HG03378 (cell line): ENCODE measurements at regions not wholly inside any gene's neighbourhood (a gene's known extent, or its start where the extent isn't known, plus 50 kb on each side); places are given as distances from the start of the nearest gene placed in this dataset.

Experiments used
- ATAC-seq: cut with Tn5 transposase; IDR thresholded peaks from one replicate; pipeline ENCODE4 v1.9.1; 2021; ENCODE audit warnings: mild to moderate bottlenecking, moderate library complexity; ENCODE audit not compliant: unreplicated experiment

DNA sequence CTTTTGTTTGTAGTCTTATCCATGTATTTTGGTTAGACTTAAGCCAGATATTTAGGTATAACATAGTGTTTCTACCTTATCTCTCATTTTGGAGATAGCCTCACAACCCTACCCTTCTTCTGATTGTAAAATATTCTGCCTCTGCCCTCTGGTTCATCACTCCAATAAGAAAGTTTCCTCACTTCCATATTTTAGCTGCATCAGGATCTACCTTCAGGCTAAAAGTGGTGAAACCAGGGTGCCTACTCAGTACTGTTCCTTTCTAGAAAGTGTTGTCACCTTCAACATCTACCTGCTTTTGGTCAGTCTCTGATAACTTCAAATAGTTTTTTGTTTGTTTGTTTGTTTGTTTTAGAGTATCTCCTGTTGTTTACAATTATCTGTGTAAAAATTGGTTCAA is 294.6 kb downstream of the ANXA1 start:
- no peak for ATAC-seq

DNA sequence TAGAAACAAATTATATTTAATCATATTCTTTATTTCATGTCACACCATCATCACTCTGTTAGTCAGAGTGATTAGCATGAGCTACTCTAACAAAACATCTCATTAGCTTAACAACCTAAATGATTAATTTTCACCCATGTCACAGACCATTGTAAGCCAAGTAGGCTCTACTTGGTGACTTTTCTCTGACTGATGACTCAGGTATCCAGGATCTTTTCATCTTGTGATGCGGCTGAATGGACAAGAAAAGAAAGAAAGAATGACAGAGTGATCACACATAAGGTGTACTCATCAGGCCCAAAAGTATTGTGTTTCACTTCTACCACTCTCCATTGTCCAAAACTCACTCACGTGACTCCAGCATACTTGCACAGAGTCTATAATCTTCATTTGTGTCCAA is 299.3 kb downstream of the ANXA1 start:
- ATAC-seq, result no peak

DNA sequence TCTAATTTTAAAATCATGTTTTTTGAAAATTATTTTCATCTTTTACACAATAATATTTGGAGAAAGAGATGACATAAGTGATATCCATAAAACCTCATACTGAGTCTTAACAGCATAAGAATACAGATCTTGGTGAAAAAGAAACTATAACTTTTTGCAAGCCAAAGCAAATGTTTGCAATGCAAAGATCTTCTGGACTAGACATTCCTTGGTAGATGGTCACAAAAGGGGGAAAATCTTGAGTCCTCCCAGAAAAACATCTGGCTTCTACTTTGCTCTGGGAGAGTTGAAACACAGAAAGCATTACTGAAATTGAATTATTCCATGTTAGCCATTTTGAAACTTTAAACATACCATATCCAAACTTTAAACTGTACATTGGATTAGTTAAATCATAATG is 308.2 kb downstream of the ANXA1 start:
- no peak for ATAC-seq

DNA sequence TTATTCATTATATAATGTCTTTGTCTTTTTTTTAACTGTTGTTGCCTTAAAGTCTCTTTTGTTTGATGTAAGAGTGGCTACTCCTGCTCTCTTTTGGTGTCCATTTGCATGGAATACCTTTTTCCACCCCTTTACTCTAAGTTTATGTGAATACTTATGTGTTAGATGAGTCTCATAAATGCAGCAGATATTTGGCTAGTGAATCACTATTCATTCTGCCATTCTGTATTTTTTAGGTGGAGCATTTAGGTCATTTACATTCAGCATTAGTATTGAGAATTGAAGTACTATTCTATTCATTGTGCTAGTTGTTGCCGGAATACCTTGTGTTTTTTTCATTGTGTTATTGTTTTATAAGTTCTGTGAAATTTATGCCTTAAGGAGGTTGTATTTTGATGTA is 317.1 kb downstream of the ANXA1 start:
- no peak for ATAC-seq

DNA sequence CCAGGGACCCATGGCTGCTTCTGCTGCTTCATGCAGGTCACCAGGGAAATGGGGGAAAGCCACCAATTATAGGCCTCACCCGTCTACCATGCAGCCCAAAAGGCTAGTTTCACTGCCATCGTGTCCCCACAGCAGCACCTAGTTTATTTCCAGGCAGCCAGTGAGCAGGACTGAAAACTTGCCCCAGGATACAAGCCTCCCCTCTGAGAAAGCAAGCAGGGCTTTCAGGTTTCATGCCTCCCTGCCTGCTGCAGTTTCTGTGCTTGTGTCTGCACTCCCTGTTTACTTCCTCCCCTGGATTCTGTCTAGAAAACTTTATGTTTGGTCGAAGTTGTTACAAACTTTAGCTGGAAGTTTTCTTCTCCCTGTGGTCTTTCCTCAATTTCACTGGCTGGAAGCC is 319.1 kb downstream of the ANXA1 start:
- no peak for ATAC-seq

DNA sequence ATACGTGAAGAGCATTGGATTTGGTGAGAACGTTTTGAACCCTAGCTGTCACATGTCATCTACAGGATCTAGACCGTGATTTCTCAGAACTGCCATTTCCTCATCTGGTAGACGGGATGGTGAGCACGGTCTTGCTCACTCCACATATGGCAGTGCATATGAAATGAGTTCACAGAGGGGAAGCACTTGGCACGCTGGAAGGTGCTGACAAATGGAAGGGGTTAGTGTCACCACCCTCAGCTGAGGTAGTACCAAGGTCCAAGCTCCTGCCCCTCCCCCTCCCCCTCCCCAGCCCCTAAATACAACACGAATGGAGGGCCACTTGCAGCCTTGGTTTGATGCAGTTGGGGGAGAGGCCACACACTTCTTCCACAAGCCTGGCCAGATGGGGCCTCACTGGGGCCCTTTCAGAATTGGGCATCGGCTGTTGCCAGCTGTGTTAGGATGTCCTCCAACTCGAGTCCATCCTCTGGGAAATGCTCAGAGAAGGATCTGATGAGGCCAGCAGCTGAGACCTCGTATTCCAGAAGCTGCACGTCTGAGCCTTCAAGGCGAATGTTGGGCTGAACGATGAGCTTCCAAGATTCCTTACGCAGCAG is 322.4 kb downstream of the ANXA1 start:
- no peak for ATAC-seq

DNA sequence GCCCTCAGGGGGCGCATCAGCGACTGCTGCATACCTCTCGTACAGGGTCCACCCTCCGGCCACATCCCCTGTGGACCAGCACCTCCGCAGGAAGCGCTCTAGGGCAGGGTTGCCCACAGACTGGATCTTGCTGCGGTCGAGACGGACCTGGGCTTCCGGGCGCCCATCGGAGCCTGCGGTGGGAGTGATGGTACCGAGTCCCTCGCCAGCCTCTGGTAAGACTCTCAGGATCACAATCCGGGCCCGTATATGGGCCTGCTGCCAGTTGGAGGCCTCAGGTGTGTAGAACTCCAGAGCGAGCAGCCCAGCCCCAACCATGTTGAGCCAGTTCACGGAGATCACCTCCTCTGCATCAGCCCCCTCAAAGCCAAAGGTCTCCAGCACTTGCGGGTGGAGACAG is 323.0 kb downstream of the ANXA1 start:
- no peak for ATAC-seq

DNA sequence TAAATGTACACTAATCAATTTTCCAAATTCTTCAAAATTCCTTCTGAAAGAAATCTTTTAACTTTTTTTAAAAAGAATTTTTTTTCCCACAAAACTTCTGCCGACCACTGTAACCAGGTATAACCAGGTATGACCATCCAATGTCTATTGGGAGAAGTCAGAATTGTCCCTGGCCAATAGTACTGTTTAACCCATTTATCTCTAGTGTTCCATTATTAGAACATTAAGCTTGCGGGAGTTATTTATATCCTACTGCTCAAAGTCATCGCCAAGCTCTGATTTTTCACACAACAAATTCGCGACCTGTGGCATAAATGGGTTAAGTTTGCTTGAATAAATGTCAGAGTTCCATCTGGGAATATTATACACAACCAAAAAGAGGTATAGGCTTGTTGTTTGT is 343.2 kb downstream of the ANXA1 start:
- no peak for ATAC-seq

DNA sequence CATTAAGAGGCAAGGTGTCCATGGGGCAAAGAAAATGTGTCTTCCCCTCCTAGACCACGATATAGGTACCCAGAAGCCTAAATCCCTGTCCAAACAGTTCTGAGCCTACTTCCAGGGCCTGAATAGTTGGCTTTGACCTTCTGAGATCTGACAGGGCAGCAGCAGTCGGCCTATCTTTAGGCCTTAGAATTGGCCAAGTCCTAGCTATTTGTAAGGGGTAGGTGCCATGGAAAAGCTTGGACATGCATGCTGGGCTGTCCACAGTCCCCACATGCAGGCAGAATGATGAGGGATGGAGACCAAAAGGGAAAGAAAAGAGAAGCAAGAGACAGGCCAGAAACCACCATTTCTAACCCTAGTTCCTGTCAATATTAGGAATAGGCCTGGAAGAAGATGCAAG is 346.1 kb downstream of the ANXA1 start:
- no peak for ATAC-seq

DNA sequence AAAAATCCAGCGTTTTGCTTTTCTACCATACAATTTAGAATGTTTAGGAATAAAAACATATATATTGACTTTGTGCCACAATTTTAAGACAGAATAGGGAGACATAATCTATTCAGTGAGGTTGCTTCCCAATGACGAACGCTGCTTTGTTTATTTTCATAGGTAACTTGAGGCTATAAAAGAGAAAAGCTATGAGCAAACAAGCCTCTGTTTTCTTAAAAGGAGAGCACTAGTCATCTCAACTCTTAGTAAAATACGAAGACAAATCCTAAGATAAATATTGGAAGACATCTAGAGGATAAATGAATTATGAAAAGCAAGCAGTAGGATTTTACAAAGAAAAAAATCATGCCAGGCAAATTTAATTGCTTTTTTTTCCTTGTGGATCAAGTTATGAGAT is 363.6 kb downstream of the ANXA1 start:
- ATAC-seq, result no peak

DNA sequence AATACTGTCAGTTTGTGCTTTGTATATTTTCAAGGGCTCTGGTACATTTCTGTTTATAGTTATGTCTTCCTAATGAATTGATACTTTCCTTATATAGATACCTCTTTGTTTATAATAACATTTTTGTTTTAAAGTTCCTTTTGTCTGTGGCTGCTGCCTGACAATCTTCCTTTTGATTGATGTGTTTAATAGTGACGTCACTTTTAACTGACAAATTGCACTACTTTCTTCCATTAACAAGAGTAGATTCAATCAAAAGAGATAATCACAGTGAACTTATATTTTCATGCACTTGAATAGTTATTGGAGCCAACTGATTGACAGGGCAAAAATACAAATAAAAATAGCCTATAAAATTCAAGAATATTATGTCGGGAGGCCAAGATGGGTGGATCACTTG is 371.7 kb downstream of the ANXA1 start:
- no peak for ATAC-seq

DNA sequence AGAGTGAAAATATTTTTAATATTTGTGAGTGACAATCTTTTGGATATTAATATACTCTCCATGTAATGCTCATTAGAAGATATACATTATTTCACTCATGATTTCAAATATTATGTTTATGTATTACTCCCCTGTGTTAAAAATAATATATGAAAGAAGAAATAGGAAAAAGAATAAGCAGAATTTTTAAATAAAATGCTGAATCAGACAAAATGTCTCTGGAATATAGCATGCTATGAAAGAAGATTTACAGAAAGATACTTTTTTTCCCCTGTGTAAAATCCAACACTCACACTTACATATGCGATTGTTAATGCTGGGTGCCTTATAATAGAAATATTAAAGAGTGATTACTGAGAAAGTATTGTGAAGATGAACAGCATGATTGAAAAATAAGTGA is 373.7 kb downstream of the ANXA1 start:
- no peak for ATAC-seq

DNA sequence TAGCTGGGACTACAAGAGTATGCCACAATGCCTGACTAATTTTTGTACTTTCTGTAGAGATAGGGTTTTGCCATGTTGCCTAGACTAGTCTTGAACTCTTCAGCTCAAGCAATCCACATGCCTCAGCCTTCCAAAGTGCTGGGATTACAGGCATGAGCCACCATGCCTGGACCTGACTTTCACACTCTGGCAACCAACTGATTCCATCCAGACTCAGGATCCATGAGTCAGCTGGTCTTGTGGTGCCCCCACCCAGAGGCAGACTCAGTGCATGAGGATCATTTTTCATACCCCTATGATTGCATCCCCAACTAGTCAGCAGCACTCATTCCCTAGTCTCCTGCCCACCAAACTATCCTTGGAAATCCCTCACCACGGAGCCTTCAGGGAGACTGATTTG is 375.9 kb downstream of the ANXA1 start:
- no peak for ATAC-seq

DNA sequence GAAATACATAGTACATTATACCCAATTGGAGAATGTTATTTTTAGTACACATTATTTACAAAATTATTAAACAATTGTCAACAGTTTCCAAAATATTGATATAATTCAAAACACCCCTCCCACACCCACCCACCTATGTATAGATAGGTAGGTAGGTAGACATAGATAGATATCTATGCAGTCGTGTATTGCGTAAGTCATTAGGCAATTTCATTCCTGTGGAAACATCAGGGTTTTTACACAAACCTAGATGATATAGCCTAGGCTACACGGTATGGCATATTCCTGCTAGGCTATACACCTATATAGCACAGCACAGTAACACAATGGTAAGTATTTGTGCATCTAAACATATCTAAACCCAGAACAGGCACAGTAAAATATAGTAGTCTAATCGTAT is 377.3 kb downstream of the ANXA1 start:
- no peak for ATAC-seq

DNA sequence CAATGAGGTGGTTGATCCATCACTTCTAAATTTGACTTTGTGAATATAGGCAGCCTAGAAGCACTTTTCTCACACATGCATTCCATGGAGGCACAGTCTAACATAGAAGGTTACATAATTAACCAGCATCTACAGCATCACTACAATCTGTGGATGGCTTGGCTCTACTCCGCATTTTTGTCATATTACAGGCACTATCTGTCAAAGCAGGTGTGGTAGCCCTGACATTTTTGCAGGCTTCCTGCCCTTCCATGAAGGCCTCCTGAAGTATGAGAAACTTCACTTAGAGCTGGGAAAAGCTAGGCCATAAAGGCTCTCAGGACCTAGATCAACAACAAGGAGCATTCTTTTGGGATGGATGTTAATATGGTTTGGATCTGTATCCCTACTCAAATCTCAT is 378.0 kb downstream of the ANXA1 start:
- ATAC-seq, result no peak

DNA sequence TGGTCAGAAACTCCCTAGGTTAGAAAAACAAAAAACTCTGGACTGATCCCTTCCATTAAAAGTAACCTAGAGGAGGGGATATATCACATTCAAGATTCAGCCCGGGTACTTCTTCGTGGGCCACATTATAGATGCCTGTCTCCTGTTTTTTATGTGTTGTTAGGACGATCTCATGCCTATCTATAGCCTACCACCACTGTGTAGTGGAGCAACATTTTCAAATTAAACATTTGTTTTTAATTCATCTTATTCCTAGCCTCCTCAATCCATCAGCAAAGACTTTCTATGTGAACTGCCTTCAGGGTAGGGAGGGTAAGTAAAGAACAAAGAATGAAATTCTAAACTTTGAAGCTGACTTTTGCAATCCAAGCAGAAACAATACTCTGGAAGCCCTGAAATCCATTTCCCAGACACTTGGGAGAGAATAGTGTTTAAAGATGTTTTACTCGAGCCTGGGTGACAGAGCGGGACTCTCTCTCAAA is 379.4 kb downstream of the ANXA1 start:
- no peak for ATAC-seq

DNA sequence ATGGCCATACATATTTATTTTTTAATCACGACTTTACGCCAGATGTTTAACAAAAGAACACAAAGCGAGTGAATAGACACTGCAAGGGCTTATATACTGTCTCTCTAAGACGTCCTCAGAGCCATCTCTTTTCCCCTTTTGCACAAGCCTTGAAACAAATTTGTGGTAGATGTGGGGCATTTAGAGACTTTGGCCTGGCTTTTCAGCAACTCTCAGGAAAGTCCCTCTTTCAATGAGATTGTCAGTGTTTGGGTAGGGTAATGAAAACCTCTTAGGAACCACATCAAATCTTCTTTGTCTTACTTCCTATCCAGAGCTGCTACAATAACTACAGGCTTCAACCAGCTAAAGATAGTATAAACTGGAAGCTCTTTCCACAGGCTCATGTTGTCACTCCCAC is 380.0 kb downstream of the ANXA1 start:
- ATAC-seq, result peak; percentile 67

DNA sequence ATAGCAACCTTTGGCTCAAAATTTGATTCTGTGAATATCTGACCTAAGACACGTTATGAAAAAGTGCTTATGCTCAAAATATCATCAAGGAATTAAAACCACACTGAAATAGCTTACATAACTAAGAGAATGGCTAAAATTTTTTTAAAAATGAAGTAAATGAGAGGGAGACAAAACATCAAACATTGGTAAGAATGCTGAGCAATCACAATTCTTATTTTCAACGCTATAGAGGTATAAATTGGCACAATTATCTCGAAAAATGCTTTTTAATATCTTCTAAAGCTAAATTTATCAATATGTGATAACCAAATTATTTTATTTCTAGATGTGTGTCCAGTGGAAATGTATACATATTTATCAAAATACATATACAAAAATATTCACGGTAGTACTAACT is 381.3 kb downstream of the ANXA1 start:
- ATAC-seq, result no peak

DNA sequence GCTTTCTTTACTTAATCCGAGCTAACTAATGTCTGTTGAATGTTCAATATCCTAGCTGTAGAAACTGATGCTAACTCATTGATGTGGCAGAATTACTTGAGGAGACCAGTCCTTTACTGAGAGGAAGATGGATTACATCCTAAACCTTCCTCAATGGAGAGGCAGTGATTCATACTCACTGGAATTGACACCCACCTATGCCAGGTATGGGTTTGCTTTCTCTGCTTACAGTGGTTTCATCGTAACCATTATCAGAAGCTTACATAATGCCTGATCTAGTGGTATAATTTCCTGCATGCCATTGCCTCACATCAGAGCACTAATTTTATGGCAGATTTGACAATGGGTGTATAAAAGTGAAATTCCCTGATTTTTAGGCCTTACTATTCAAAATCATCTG is 384.7 kb downstream of the ANXA1 start:
- ATAC-seq, result no peak

DNA sequence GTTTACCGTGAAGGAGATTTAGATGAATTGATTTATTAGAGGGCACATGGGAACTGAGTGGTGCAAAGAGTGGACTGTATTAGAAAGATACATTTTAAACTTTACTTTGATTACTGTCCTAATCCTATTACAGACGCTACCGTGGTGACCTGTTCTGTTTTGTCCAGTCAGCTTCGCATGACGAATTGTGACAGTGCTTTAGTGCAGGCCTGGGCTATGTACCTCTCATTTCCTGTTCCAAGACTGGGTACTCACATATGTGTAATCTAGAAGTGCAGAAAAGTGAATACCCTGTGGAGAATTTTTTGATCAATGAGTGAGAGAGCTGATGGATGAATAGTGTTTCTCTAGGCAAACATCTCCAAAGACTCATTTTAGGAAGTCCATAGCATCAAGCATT is 385.9 kb downstream of the ANXA1 start:
- no peak for ATAC-seq

DNA sequence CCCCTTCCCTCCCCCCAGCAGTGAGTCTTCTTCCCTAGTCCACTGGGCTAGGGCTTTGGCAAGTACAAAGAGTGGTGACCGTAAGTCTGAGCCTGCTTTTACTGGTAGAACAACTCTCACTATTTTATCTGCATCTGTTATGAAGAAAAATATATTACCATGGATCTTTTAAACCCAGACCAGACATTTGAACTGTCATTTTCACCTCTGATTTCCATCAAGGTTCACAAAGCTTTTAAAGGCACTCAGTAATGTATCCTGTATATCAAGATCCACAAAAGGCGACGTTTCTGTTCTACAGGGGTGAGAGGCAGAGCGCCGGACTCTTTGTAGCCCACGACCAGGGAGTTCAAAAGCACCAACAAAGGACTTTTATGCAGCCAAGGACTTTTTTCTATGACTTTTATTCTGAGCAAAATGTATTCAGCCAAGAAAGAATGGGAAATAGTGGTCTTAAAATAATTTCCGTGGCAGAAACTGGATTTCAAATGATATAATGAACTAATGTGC is 388.3 kb downstream of the ANXA1 start:
- no peak for ATAC-seq

DNA sequence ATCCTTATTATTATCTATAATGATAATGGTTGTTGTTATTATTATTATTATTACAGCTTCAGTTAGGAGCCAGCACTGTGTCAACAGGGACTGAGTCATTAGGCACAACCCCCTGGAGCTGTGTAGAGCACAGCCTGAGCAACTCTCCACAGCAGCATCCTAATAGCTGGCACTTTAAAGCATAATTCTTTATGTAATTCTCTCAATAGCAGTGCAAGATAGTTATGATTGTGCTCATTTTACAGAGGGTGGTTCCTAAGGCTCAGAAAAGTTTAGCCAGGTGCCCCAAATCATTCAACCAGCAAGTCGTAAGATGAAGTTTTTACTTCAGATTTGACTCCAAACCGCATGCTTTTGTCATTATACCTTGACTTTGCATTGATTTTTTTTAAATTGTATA is 390.3 kb downstream of the ANXA1 start:
- peak; percentile 46 for ATAC-seq

DNA sequence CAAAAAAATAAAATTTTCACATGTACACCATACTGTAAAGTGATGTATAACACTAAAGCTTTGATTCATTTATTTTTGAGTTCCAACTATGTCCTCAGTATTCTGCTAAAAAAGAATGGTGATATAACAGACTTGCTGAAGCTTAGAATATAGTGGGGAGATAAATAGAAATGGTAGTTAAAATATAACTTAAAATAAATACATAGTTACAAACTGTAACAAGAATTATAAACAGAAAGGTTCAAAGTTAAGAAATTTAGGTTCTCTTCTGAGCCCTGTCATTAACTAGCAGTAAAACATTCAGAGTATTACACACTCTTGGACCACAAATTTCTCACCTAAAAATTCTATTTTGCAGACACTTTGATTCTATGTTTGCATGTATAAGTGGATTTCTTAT is 392.1 kb downstream of the ANXA1 start:
- ATAC-seq, result no peak
